Epithelial cell of esophagus (primary cell): ENCODE measurements at regions not wholly inside any gene's neighbourhood (a gene's known extent, or its start where the extent isn't known, plus 50 kb on each side); places are given as distances from the start of the nearest gene placed in this dataset.

Source experiments
- DNase-seq: peaks from one replicate; pipeline ENCODE4 v3.0.0; 2010; ENCODE audit warnings: low read depth
- H3K4me3 ChIP-seq: 2 replicates; pipeline ENCODE4 v1.5.1; 2011; ENCODE audit warnings: mild to moderate bottlenecking, low read length, control low read depth
- TF ChIP-seq, protein P1 (sequence below): IDR thresholded peaks from 2 replicates; pipeline ENCODE4 v1.5.1; 2011; ENCODE audit warnings: low read depth, mild to moderate bottlenecking, low read length, control low read depth, inconsistent platforms; ENCODE audit not compliant: insufficient read depth; ENCODE audit errors: missing control alignments

DNA sequence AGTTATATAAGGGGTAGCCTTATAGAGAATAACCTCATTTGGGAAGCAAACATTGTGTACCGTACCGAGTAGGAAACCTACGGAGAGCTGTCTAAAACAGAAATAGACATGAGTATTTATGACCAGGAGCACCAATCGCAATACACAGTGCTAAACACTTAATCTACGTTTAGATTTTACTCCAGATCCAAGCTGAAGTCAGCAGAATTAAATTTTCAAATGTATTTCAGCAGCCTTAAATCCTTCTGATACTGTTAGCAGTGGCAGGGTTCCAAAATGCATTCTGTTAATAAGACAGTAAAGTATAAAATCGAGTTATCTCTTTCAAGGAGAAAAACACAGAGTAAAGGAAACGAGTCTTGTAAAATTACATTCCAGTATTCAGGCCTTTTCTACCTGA, 118.1 kb upstream of the ZNF521 start:
- no peak overlapping the region for H3K4me3 ChIP-seq
- TF ChIP-seq, protein P1, sequence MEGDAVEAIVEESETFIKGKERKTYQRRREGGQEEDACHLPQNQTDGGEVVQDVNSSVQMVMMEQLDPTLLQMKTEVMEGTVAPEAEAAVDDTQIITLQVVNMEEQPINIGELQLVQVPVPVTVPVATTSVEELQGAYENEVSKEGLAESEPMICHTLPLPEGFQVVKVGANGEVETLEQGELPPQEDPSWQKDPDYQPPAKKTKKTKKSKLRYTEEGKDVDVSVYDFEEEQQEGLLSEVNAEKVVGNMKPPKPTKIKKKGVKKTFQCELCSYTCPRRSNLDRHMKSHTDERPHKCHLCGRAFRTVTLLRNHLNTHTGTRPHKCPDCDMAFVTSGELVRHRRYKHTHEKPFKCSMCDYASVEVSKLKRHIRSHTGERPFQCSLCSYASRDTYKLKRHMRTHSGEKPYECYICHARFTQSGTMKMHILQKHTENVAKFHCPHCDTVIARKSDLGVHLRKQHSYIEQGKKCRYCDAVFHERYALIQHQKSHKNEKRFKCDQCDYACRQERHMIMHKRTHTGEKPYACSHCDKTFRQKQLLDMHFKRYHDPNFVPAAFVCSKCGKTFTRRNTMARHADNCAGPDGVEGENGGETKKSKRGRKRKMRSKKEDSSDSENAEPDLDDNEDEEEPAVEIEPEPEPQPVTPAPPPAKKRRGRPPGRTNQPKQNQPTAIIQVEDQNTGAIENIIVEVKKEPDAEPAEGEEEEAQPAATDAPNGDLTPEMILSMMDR: no peak
- no peak for DNase-seq

DNA sequence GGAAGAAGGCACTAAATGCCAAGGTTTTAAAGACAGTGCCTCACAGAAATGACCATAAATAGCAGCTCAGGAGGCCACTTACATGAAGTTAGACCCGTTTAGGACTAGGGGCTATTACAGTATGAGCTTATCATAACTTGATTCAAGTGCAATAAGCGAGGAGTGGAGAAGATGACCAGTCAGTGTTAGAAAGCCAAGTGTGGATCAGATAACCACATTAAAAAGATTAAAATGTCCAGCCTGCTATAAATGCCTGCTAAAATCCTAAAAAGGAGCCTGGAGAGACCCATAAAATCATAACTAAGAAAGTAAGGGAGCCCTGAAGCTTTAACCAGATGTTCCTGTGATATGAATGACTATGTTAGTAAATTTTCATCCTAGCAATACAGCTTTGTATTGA, 117.5 kb upstream of the ZNF521 start:
- TF ChIP-seq, protein P1: no peak

DNA sequence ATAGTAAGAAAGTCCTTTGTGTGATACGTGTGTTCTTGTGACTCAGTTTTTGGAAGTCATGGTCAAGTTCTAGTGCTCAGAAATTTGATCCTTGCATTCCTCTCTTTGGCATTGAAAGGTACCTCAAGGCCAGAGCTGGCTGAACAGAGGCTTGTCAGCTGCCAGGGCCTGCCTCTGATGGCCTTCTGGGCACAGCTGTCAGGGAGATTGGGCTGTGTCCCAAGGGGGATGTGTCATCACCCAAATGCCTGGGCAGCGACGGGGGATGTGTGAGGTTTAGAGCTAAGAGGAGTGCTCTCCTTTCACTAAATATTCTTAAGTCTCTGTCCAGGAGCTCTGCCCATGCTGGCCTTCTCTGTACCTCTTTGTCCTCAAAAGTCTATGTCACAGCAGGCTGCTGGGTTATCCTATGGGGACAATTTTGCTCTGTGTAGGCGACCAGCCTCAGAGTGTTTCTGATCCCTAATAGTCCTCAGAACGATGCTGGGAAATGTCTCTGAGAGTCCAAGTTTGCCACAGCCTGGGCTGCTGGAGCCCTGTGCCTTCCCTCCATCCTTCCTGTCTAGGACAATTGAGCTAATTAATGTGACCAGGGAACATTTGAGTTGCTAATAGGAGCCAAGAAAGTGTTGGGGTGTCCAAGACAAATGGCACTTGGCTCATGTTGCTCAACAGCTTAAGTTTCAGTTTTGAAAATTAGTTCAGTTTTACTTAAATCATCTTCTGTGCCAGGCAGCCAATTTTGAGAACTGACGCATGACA, 115.4 kb upstream of the ZNF521 start:
- TF ChIP-seq, protein P1: no peak
- no peak for DNase-seq
- no peak overlapping the region for H3K4me3 ChIP-seq

More for the DNA sequence above, 117.5 kb upstream of the ZNF521 start:
- no peak for DNase-seq
- no peak overlapping the region for H3K4me3 ChIP-seq

DNA sequence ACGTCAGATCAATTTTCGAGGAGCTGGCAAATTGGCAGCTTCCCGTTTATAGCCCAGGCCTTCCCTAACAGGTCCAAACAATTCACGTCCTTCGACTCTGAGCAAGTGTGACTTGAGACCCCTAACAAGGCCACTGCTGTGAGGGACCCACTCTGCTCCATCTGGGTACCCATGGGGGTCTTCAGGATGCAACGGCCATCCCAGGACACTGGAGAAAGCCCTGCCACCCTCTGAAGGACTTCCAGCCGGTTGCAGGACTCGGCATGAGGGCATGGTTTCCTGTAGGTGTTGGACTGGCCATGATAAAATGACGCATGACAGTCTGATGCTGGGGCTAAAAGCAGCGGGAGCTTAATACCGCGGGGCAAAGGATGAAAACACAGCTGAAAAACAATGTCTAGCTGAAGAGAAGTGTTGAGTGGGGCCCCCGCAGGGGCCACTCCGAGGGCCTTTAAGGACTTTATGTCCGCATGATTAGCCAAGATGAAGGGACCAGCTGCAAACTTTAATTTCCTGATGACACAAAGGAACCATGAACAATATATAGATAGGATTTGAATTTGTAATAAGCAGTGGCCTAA, 113.3 kb upstream of the ZNF521 start:
- TF ChIP-seq, protein P1: no peak
- no peak overlapping the region for H3K4me3 ChIP-seq
- no peak for DNase-seq

DNA sequence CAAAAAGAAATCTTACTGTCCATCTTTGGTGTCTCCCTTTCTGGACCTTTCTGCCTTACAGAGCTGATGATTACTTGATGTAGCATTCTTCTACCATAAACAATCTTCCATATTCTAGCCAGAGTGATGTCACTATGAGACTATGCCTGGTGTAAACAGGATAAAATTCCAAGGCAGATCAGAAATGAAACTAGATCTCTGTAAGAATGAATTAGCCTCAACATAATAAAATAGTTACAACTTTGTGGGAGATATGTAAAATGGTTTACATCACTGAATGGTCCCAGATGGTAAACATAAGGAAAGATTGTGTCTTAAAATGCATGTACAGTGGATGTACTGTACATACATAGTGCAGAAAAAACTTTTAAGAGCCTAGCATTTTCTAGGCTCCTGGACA, 112.3 kb upstream of the ZNF521 start:
- H3K4me3 ChIP-seq: no peak overlapping the region
- TF ChIP-seq, protein P1: no peak
- DNase-seq: no peak

DNA sequence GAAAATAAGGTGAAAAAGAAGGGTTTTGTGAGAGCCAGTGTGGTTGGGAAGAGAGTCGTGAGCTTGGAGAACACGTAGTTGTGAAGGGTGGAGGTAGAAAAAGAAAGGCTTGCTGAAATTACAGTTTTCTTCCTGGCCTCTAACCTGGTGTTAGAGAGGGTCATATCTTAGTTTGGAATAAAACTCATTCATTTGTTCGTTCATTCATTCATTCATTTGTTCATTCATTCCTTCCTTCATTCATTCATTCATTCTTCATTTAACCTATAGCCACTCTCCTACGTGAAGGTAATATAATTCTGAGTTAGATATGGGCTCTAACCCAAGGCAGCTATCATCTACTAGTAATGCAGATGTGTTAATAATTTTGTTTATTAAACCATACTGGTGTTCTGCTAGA, 111.8 kb upstream of the ZNF521 start:
- no peak overlapping the region for H3K4me3 ChIP-seq
- DNase-seq: no peak
- TF ChIP-seq, protein P1: no peak

DNA sequence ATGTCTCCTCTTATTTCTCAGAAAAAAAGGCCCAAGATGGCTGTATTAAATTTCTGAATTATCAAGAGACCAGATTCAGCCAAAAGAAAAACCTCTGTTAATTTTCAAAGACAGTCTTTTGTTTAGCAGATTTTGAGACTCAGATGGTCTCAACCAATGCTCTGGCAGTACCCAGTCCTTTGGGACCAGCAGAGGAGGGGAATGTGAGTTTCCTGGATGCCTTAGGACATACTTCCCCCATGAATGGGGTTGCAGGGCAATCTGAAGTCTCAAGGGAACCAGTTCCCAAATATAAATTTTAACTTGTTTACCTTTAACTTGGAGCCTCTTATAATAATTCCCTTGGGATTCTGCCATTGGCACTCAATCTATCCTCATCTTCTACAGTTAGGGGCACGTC, 107.8 kb upstream of the ZNF521 start:
- DNase-seq: no peak
- TF ChIP-seq, protein P1: no peak
- H3K4me3 ChIP-seq: no peak overlapping the region
